A673 (cell line): ENCODE measurements at regions not wholly inside any gene's neighbourhood (a gene's known extent, or its start where the extent isn't known, plus 50 kb on each side); places are given as distances from the start of the nearest gene placed in this dataset.

ENCODE experiments used
- BruUV-seq: library from RNA; stranded (reverse); fragments of 400-500 nt; replicated peaks from 2 replicates; lab custom pipeline; 2021; lab: Mats Ljungman, UMichigan
- CTCF ChIA-PET: fragments of 300-600 bp; sonication (Branson Sonifier 250); formaldehyde crosslinking; loops from one replicate; lab custom pipeline; 2022; ENCODE audit warnings: antibody characterized with exemption; lab: Charles Lee
- POLR2A ChIA-PET: fragments of 300-600 bp; sonication (Branson Sonifier 250); formaldehyde crosslinking; loops from one replicate; lab custom pipeline; 2022; ENCODE audit warnings: antibody characterized with exemption; ENCODE audit not compliant: low non-redundant PET; lab: Charles Lee
- DNase-seq: peaks from one replicate; pipeline ENCODE4 v3.0.0-alpha.2; 2015; ENCODE audit warnings: low spot score
- H3K27ac ChIP-seq: fragments of 200-600 bp; sonication (generic); 2 replicates; pipeline ENCODE4 v1.5.1; 2016; ENCODE audit warnings: mixed run types, low read depth, mild to moderate bottlenecking, mixed read lengths, antibody characterized with exemption, low read length; ENCODE audit not compliant: poor library complexity, severe bottlenecking
- H3K27me3 ChIP-seq: fragments of 200-600 bp; sonication (generic); replicated peaks from 2 replicates; pipeline ENCODE4 v1.6.1; 2017; ENCODE audit warnings: mixed run types, low read depth, mild to moderate bottlenecking, mixed read lengths, antibody characterized with exemption, low read length; ENCODE audit not compliant: insufficient read depth, poor library complexity
- H3K36me3 ChIP-seq: fragments of 200-600 bp; sonication (generic); 2 replicates; pipeline ENCODE4 v1.6.1; 2016; ENCODE audit warnings: mixed run types, mild to moderate bottlenecking, mixed read lengths, antibody characterized with exemption, low read length; ENCODE audit not compliant: insufficient read depth, poor library complexity, severe bottlenecking
- H3K4me1 ChIP-seq: fragments of 200-600 bp; sonication (generic); 2 replicates; pipeline ENCODE4 v1.6.1; 2017; ENCODE audit warnings: mixed run types, mild to moderate bottlenecking, mixed read lengths, antibody characterized with exemption, low read length; ENCODE audit not compliant: insufficient read depth, poor library complexity, severe bottlenecking
- H3K4me3 ChIP-seq: fragments of 200-600 bp; sonication (generic); 2 replicates; pipeline ENCODE4 v1.5.1; 2016; ENCODE audit warnings: low read depth, mixed run types, mild to moderate bottlenecking, mixed read lengths, low read length; ENCODE audit not compliant: poor library complexity, severe bottlenecking
- H3K9me3 ChIP-seq: fragments of 200-600 bp; sonication (generic); 2 replicates; pipeline ENCODE4 v1.6.1; 2016; ENCODE audit warnings: mixed run types, low read depth, mild to moderate bottlenecking, mixed read lengths, antibody characterized with exemption, low read length; ENCODE audit not compliant: poor library complexity, severe bottlenecking
- CTCF ChIP-seq: fragments of 300-800, 200-600 bp; sonication (generic); conservative IDR thresholded peaks from 2 replicates; pipeline ENCODE4 v1.5.1; 2017; ENCODE audit warnings: low read depth, mild to moderate bottlenecking, antibody characterized with exemption, low read length, moderate library complexity, mixed read lengths
- EZH2 ChIP-seq: fragments of 200-600 bp; sonication (generic); IDR thresholded peaks from 2 replicates; pipeline ENCODE4 v1.6.1; 2017; ENCODE audit warnings: borderline replicate concordance, low read depth, mild to moderate bottlenecking, mixed read lengths, antibody characterized with exemption, low read length; ENCODE audit not compliant: poor library complexity, severe bottlenecking
- intact Hi-C: fragments of 100-400 bp; cut with micrococcal nuclease; formaldehyde crosslinking; loops from one replicate; pipeline ENCODE4 v1.10.0; 2022; ENCODE audit not compliant: unreplicated experiment

- H3K27ac ChIP-seq = no peak overlapping the region
- no peaks in the 10 kb centered on the region for H3K27me3 ChIP-seq
- ChIA-PET CTCF (interaction anchor here (1.1 kb wide), 1 partner anchor 186 kb away, joined by 3 read pairs; no protein-coding TSS in a partner anchor), POLR2A (no interaction called here)
- BruUV-seq = no TSS peak
- H3K4me3 ChIP-seq = no peak overlapping the region
- TF ChIP-seq EZH2 = no peak
- TF ChIP-seq CTCF = no peak
- no peaks in the 10 kb centered on the region for H3K4me1 ChIP-seq
- H3K9me3 ChIP-seq = no peaks in the 10 kb centered on the region
- no peak for DNase-seq
- H3K36me3 ChIP-seq = no peaks in the 10 kb centered on the region
- intact Hi-C loops = no loop called here
These were observed 1634.1 kb downstream of the PLA2G4A start for GRCh38 chr1:188462837-188463236.

GRCh38 chr1:188463919-188464318 is 1635.2 kb downstream of the PLA2G4A start:
- Histone ChIP-seq H3K27ac (no peak overlapping the region), H3K4me3 (no peak overlapping the region), H3K9me3 (no peaks in the 10 kb centered on the region), H3K36me3 (no peaks in the 10 kb centered on the region), H3K27me3 (no peaks in the 10 kb centered on the region), H3K4me1 (no peaks in the 10 kb centered on the region)
- no TSS peak for BruUV-seq
- TF ChIP-seq CTCF (peak; percentile 43; the same call in 1 of the 2 replicates), EZH2 (no peak)
- POLR2A ChIA-PET = no interaction called here
- intact Hi-C loops = no loop called here
- CTCF ChIA-PET = no interaction called here
- DNase-seq = peak; percentile 25

- Histone ChIP-seq H3K9me3 (no peaks in the 10 kb centered on the region), H3K4me1 (no peaks in the 10 kb centered on the region), H3K36me3 (no peaks in the 10 kb centered on the region), H3K27ac (no peak overlapping the region), H3K4me3 (no peak overlapping the region), H3K27me3 (no peaks in the 10 kb centered on the region)
- BruUV-seq = no TSS peak
- DNase-seq = no peak
- no peak for TF ChIP-seq EZH2
- TF ChIP-seq CTCF = no peak
- POLR2A ChIA-PET = no interaction called here
- intact Hi-C loops = no loop called here
- CTCF ChIA-PET = no interaction called here
These were observed 1637.8 kb downstream of the PLA2G4A start for GRCh38 chr1:188466539-188466938.
